HG03520 (cell line): ENCODE measurements at regions not wholly inside any gene's neighbourhood (a gene's known extent, or its start where the extent isn't known, plus 50 kb on each side); places are given as distances from the start of the nearest gene placed in this dataset.

ENCODE experiments used
- ATAC-seq: cut with Tn5 transposase; IDR thresholded peaks from one replicate; pipeline ENCODE4 v1.9.1; 2021; ENCODE audit warnings: mild to moderate bottlenecking, moderate library complexity; ENCODE audit not compliant: unreplicated experiment

- ATAC-seq = no peak
Measured at GRCh38 chr3:127087441-127087840, 104.5 kb downstream of the PLXNA1 start.

GRCh38 chr3:127088511-127089351, 104.2 kb upstream of the PRR23E start:
- no peak for ATAC-seq

- ATAC-seq = no peak
Measured at GRCh38 chr3:127089486-127090145, 103.3 kb upstream of the PRR23E start.

- ATAC-seq = no peak
Measured at GRCh38 chr3:127090218-127091160, 102.4 kb upstream of the PRR23E start.

GRCh38 chr3:127091376-127091775, 101.6 kb upstream of the PRR23E start:
- no peak for ATAC-seq

- ATAC-seq = no peak
Measured at GRCh38 chr3:127092368-127092767, 100.6 kb upstream of the PRR23E start.

GRCh38 chr3:127092776-127093175, 100.2 kb upstream of the PRR23E start:
- ATAC-seq = no peak

- no peak for ATAC-seq
Measured at GRCh38 chr3:127093312-127093711, 99.6 kb upstream of the PRR23E start.

GRCh38 chr3:127095774-127096173, 97.2 kb upstream of the PRR23E start:
- no peak for ATAC-seq

GRCh38 chr3:127096256-127097071, 96.5 kb upstream of the PRR23E start:
- no peak for ATAC-seq

GRCh38 chr3:127097072-127097405, 95.9 kb upstream of the PRR23E start:
- ATAC-seq = no peak

- ATAC-seq = no peak
Measured at GRCh38 chr3:127097481-127097880, 95.5 kb upstream of the PRR23E start.

- ATAC-seq = no peak
Measured at GRCh38 chr3:127099982-127100381, 92.9 kb upstream of the PRR23E start.

GRCh38 chr3:127100459-127101410, 92.2 kb upstream of the PRR23E start:
- no peak for ATAC-seq

- ATAC-seq = no peak
Measured at GRCh38 chr3:127101411-127102187, 91.3 kb upstream of the PRR23E start.

GRCh38 chr3:127102188-127102520, 90.8 kb upstream of the PRR23E start:
- ATAC-seq = no peak

GRCh38 chr3:127102587-127102986, 90.3 kb upstream of the PRR23E start:
- no peak for ATAC-seq

- no peak for ATAC-seq
Measured at GRCh38 chr3:127103080-127103479, 89.9 kb upstream of the PRR23E start.

GRCh38 chr3:127104586-127104985, 88.3 kb upstream of the PRR23E start:
- ATAC-seq = no peak
